GM23248 (cell line): ENCODE measurements at regions not wholly inside any gene's neighbourhood (a gene's known extent, or its start where the extent isn't known, plus 50 kb on each side); places are given as distances from the start of the nearest gene placed in this dataset.

Experiments
- EZH2 ChIP-seq: fragments of 200-600 bp; sonication (generic); IDR thresholded peaks from 2 replicates; pipeline ENCODE4 v1.6.1; 2018; ENCODE audit warnings: antibody characterized with exemption, mild to moderate bottlenecking; ENCODE audit not compliant: insufficient read depth, poor library complexity, severe bottlenecking
- EZH2phosphoT487 ChIP-seq: fragments of 200-600 bp; sonication (generic); IDR thresholded peaks from 2 replicates; pipeline ENCODE4 v1.6.1; 2018; ENCODE audit warnings: antibody characterized with exemption, moderate library complexity, mild to moderate bottlenecking, low read depth; ENCODE audit not compliant: insufficient read depth

DNA sequence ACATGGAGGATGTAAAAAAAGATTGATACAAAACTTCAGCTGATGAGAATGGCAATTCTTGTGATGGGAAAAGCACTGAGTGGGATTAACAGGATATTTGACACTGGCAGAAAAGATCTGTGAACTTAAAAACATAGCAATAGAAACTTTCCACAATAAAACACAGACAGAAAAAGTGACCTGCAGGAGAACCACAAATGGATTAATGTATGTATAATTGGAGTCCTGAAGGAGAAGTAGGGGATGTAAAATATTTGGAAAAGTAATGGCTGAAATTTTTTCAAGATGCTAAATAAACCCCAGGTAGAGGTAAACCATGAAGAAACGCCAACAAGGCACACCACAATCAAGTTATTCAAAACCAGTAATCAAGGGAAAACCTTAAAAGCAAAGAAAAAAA lies 130.8 kb upstream of the C14orf180 start:
- TF ChIP-seq EZH2, result no peak
- no peak for TF ChIP-seq EZH2phosphoT487
